Astrocyte (in vitro differentiated cells and primary cell): ENCODE measurements at regions not wholly inside any gene's neighbourhood (a gene's known extent, or its start where the extent isn't known, plus 50 kb on each side); places are given as distances from the start of the nearest gene placed in this dataset.

Source experiments
- DNase-seq: peaks from one replicate; pipeline ENCODE4 v3.0.0-alpha.2; 2010; ENCODE audit warnings: low read depth
- FAIRE-seq: peaks from 2 replicates; lab custom pipeline; 2011; peaks lifted over from hg19 to GRCh38; lab: Jason Lieb, UNC
- H2AFZ ChIP-seq: 2 replicates; pipeline ENCODE4 v1.6.0; 2012; ENCODE audit warnings: low read depth, low read length, inconsistent platforms
- H3K27ac ChIP-seq: 2 replicates; pipeline ENCODE4 v1.5.1; 2011; ENCODE audit warnings: low read depth, low read length, inconsistent platforms
- H3K27me3 ChIP-seq: 2 replicates; pipeline ENCODE4 v1.6.0; 2011; ENCODE audit warnings: low read length, inconsistent platforms; ENCODE audit not compliant: insufficient read depth
- H3K36me3 ChIP-seq: 2 replicates; pipeline ENCODE4 v1.5.1; 2011; ENCODE audit warnings: low read length, inconsistent platforms; ENCODE audit not compliant: insufficient read depth
- H3K4me1 ChIP-seq: 2 replicates; pipeline ENCODE4 v1.5.1; 2011; ENCODE audit warnings: low read length, inconsistent platforms; ENCODE audit not compliant: insufficient read depth
- H3K4me2 ChIP-seq: 2 replicates; pipeline ENCODE4 v1.6.0; 2012; ENCODE audit warnings: low read length, inconsistent platforms
- H3K4me3 ChIP-seq: 2 replicates; pipeline ENCODE4 v1.5.1; 2011; ENCODE audit warnings: low read depth, mild to moderate bottlenecking, low read length, inconsistent platforms; ENCODE audit not compliant: insufficient read depth
- H3K79me2 ChIP-seq: 2 replicates; pipeline ENCODE4 v1.6.0; 2012; ENCODE audit warnings: mild to moderate bottlenecking, low read length, inconsistent platforms; ENCODE audit not compliant: insufficient read depth
- H3K9ac ChIP-seq: 2 replicates; pipeline ENCODE4 v1.6.0; 2012; ENCODE audit warnings: mild to moderate bottlenecking, low read length, inconsistent platforms
- H3K9me3 ChIP-seq: 2 replicates; pipeline ENCODE4 v1.5.1; 2012; ENCODE audit warnings: low read depth, mild to moderate bottlenecking, low read length, inconsistent platforms; ENCODE audit not compliant: insufficient read depth
- H4K20me1 ChIP-seq: 2 replicates; pipeline ENCODE4 v1.6.0; 2012; ENCODE audit warnings: low read length, inconsistent platforms; ENCODE audit not compliant: insufficient read depth
- H3K27ac Mint-ChIP-seq: one replicate; pipeline ENCODE4 v1.8.0; 2021; ENCODE audit warnings: mild to moderate bottlenecking, mixed read lengths; ENCODE audit not compliant: unreplicated experiment
- H3K27me3 Mint-ChIP-seq: one replicate; pipeline ENCODE4 v1.8.0; 2021; ENCODE audit warnings: low read depth, mixed read lengths; ENCODE audit not compliant: unreplicated experiment
- H3K36me3 Mint-ChIP-seq: one replicate; pipeline ENCODE4 v1.8.0; 2021; ENCODE audit warnings: low read depth, mixed read lengths; ENCODE audit not compliant: unreplicated experiment
- H3K4me1 Mint-ChIP-seq: one replicate; pipeline ENCODE4 v1.8.0; 2021; ENCODE audit warnings: low read depth, mixed read lengths; ENCODE audit not compliant: unreplicated experiment
- H3K4me3 Mint-ChIP-seq: one replicate; pipeline ENCODE4 v1.8.0; 2021; ENCODE audit warnings: mild to moderate bottlenecking, moderate library complexity, mixed read lengths; ENCODE audit not compliant: unreplicated experiment
- H3K9me3 Mint-ChIP-seq: one replicate; pipeline ENCODE4 v1.8.0; 2021; ENCODE audit warnings: mild to moderate bottlenecking, mixed read lengths; ENCODE audit not compliant: unreplicated experiment
- EZH2 ChIP-seq: IDR thresholded peaks from 2 replicates; pipeline ENCODE4 v1.6.1; 2012; ENCODE audit warnings: mild to moderate bottlenecking, low read length, inconsistent platforms; ENCODE audit not compliant: insufficient read depth
- TF ChIP-seq, protein P1 (sequence below): IDR thresholded peaks from 2 replicates; pipeline ENCODE4 v1.5.1; 2011; ENCODE audit warnings: low read depth, mild to moderate bottlenecking, inconsistent platforms, low read length, moderate library complexity; ENCODE audit not compliant: insufficient read depth

DNA sequence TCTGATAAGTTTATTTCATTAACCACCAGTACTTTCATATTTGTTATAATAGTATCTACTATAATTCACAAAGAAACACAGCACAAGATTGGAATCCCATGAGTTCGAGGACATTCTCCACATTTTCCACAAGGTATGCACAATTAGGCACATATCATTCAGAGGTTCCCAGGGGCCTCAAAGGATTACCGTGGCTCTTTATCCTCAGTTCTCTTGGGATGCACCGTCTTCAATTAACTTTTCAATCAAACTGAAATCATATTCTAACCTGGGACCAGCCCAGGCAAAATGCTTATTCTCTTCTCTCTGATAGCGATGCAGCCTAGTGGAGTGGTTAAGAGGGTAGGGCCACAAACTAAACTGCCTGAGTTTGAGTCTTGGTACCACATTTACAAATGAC, 242.6 kb upstream of the RASGEF1B start:
- H2AFZ ChIP-seq, result no peak overlapping the region
- DNase-seq (no peak), FAIRE-seq (no peak)
- no peaks in the 10 kb centered on the region for H3K4me1 ChIP-seq
- no peak overlapping the region for H3K27ac ChIP-seq
- no peak overlapping the region for H3K4me3 Mint-ChIP-seq
- TF ChIP-seq, protein P1, sequence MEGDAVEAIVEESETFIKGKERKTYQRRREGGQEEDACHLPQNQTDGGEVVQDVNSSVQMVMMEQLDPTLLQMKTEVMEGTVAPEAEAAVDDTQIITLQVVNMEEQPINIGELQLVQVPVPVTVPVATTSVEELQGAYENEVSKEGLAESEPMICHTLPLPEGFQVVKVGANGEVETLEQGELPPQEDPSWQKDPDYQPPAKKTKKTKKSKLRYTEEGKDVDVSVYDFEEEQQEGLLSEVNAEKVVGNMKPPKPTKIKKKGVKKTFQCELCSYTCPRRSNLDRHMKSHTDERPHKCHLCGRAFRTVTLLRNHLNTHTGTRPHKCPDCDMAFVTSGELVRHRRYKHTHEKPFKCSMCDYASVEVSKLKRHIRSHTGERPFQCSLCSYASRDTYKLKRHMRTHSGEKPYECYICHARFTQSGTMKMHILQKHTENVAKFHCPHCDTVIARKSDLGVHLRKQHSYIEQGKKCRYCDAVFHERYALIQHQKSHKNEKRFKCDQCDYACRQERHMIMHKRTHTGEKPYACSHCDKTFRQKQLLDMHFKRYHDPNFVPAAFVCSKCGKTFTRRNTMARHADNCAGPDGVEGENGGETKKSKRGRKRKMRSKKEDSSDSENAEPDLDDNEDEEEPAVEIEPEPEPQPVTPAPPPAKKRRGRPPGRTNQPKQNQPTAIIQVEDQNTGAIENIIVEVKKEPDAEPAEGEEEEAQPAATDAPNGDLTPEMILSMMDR, result no peak
- no peak for TF ChIP-seq EZH2
- peaks cover 3% of the 10 kb centered on the region for H3K27me3 Mint-ChIP-seq
- H3K79me2 ChIP-seq, result no peaks in the 10 kb centered on the region
- H3K36me3 ChIP-seq, result no peaks in the 10 kb centered on the region
- H3K4me1 Mint-ChIP-seq, result peaks cover 3% of the 10 kb centered on the region
- H3K9ac ChIP-seq, result no peak overlapping the region
- no peaks in the 10 kb centered on the region for H3K36me3 Mint-ChIP-seq
- H3K4me2 ChIP-seq, result no peak overlapping the region
- no peaks in the 10 kb centered on the region for H3K27me3 ChIP-seq
- peaks cover 8% of the 10 kb centered on the region for H3K9me3 Mint-ChIP-seq
- no peaks in the 10 kb centered on the region for H3K9me3 ChIP-seq
- H3K4me3 ChIP-seq, result no peak overlapping the region
- no peaks in the 10 kb centered on the region for H4K20me1 ChIP-seq
- no peak overlapping the region for H3K27ac Mint-ChIP-seq

DNA sequence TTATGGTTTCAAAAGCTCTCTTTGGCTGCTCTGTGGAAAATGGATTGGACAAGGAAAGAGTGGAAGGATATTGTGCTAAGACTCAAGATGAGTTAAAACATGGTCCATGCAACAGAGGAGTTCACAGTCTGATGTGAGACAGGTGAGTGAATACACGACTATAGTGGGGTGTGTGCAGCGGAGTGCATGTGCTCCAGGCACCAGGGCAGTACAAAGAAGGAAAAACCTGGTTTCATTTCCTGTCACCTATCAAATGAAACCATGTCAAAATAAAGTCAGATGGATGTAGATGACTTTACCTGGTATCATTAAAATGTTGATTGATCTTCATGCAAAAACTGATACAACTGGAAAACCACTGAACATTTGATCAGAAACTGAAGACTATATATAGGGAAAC, 241.0 kb upstream of the RASGEF1B start:
- Histone ChIP-seq H3K9me3 (no peaks in the 10 kb centered on the region), H3K4me3 (no peak overlapping the region), H3K27me3 (no peaks in the 10 kb centered on the region), H3K27ac (no peak overlapping the region), H3K79me2 (no peaks in the 10 kb centered on the region), H3K4me2 (no peak overlapping the region), H3K4me1 (no peaks in the 10 kb centered on the region), H3K36me3 (no peaks in the 10 kb centered on the region), H4K20me1 (no peaks in the 10 kb centered on the region), H2AFZ (no peak overlapping the region), H3K9ac (no peak overlapping the region)
- H3K4me1 Mint-ChIP-seq, result peaks cover 3% of the 10 kb centered on the region
- no peak overlapping the region for H3K4me3 Mint-ChIP-seq
- H3K27me3 Mint-ChIP-seq, result peaks cover 3% of the 10 kb centered on the region
- no peak overlapping the region for H3K27ac Mint-ChIP-seq
- FAIRE-seq (no peak), DNase-seq (no peak)
- TF ChIP-seq, protein P1, result no peak
- no peak for TF ChIP-seq EZH2
- peaks cover 8% of the 10 kb centered on the region for H3K9me3 Mint-ChIP-seq
- H3K36me3 Mint-ChIP-seq, result no peaks in the 10 kb centered on the region

DNA sequence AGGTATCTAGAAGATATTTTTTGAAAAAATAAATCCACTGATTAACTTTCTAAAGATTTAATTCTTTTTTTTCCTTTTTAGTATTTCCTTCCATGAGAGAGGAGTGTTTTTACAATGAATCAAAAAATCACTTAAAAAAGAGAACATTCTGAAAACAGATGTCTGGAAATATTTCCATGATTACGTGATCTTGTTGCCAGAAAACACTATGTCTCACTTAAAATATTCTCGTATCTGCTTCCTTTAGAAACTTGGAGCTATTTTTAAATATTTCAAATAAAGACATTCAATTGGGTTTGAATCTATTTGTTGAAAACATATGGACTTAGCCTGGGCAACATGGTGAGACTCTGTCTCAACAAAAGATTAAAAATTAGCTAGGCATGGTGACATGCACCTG, 232.8 kb upstream of the RASGEF1B start:
- H3K27ac Mint-ChIP-seq, result no peak overlapping the region
- H3K27me3 Mint-ChIP-seq, result no peaks in the 10 kb centered on the region
- Histone ChIP-seq H3K4me2 (no peak overlapping the region), H3K27me3 (no peaks in the 10 kb centered on the region), H3K4me1 (no peaks in the 10 kb centered on the region), H3K9ac (no peak overlapping the region), H3K36me3 (no peaks in the 10 kb centered on the region), H3K79me2 (no peaks in the 10 kb centered on the region), H4K20me1 (no peaks in the 10 kb centered on the region), H3K4me3 (no peak overlapping the region), H2AFZ (no peak overlapping the region), H3K9me3 (no peaks in the 10 kb centered on the region), H3K27ac (no peak overlapping the region)
- FAIRE-seq (no peak), DNase-seq (no peak)
- no peaks in the 10 kb centered on the region for H3K4me1 Mint-ChIP-seq
- no peak for TF ChIP-seq EZH2
- TF ChIP-seq, protein P1, result no peak
- H3K9me3 Mint-ChIP-seq, result no peaks in the 10 kb centered on the region
- H3K4me3 Mint-ChIP-seq, result no peak overlapping the region
- no peaks in the 10 kb centered on the region for H3K36me3 Mint-ChIP-seq
